Anterior cingulate cortex (tissue), 58 donors: ENCODE measurements at regions not wholly inside any gene's neighbourhood (a gene's known extent, or its start where the extent isn't known, plus 50 kb on each side); places are given as distances from the start of the nearest gene placed in this dataset.

ENCODE experiments used
- DNase-seq, 58 donors: peaks; one replicate each; lab custom pipeline; 2025; lab: John Stamatoyannopoulos, UW

- no peak for DNase-seq
These were observed 436.8 kb downstream of the BCL11B start for GRCh38 chr14:98835051-98835824.

DNA sequence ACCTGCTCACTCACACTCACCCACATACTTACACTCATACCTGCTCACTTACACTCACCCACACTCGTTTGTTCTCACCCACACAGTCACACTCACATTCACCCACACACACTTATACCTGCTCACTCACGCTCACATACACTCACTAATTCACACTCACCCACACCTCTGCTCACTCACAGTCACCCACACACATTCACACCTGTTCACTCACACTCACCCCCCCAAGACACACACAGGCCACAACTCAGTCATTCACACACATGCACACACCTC, 436.2 kb downstream of the BCL11B start:
- no peak for DNase-seq

- no peak for DNase-seq
These were observed 431.9 kb downstream of the BCL11B start for GRCh38 chr14:98840091-98840490.

DNA sequence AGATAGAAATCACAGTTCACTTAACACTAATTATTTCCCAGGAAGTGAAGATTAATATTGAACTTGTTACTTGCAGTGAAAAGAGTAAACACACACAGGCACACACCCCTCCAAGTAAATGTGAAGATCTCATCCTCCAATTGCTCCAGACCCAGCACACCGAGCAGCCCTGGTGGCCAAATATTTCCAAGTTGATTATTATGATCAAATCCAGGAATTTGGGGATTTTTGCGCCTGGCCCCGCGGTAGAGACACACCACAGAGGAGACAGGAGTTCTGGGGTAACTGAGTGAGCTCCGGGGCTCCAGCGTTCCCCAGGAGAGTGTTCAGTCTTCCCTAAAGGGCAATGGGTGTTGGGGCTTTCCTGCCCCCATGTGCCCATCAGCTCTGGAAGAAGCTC, 431.5 kb downstream of the BCL11B start:
- no peak for DNase-seq

- no peak for DNase-seq
These were observed 427.5 kb downstream of the BCL11B start for GRCh38 chr14:98844456-98844855.

DNA sequence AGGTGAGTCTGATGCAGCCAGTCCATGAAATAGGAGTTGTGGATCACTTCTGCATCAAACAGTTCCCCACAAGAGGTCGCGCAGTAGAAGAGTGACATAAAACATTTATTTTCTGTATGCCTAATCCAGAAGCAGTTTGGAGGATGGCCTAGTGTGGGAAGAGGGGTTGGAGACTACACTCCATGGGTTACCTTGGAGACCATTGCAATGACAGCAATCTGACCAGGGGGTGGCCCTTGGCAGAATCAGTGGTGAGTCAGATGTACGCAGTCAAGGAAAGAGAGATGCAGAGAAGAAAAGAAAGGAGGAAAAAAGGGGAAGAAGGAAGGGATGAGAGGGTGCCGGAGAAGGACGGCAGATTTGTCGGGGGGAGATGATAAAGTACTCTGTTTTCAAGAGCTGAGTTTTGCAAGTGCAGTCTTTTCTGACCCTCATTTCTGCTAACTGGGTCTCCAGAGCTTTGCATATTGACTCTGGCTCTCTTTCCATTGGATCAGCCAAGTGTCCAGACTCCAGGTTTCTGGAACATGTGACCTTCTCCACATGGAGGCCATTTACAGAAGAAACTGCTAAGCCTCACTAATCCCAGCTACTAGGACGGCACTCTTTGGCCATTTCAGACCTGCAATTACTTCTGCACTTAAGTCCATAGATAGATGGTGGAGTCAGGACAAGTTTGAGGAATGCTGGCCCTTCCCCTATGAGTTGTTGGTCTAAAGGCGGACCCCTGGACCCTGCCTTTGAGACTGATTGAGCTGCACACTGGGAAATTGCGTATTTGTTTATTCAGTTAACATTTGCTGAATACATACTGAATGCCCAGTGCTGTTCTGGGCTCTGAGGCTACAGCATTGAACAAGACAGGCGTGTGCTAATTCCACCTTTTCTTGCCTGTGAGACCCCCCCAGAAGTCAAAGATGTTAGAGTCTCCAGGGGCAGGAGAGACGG, 424.2 kb downstream of the BCL11B start:
- no peak for DNase-seq

- no peak for DNase-seq
These were observed 418.8 kb downstream of the BCL11B start for GRCh38 chr14:98853063-98853729.

DNA sequence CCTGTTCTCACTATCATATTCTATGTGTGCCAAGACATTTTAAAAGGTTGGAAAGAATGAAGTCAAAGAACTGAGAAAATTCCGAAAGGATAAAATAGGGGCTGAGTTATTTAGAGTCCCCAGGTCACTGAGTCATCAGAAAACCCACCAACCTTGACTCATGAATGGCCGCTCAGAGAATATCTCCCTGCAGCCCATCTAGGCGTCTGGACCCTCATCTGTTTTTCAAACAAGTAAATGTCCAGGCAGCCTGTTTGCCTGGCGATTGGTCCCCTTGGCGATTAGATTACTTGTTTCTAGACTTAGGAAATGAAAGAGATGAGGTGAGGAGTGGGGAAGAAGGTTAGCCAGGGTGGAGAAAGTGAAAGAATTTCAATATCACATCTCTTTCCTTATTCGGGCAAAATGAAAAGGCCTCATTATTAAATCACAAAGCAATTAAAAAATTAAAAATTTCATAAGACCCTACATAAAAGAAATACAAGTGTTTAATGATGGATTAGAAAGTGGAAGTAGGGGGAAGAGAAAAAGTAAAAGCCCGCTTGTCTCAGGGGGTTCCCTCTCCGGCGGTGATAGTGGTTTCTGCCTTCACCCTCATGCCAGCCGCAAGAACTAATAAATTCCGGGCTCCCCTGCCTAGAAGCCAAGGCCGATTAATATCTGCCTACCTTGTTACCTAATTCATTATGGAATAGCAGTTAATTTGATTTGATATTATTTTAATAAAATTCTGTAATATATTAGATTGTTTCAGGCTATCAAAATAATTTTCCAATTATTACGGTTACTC, 415.9 kb downstream of the BCL11B start:
- DNase-seq: no peak

DNA sequence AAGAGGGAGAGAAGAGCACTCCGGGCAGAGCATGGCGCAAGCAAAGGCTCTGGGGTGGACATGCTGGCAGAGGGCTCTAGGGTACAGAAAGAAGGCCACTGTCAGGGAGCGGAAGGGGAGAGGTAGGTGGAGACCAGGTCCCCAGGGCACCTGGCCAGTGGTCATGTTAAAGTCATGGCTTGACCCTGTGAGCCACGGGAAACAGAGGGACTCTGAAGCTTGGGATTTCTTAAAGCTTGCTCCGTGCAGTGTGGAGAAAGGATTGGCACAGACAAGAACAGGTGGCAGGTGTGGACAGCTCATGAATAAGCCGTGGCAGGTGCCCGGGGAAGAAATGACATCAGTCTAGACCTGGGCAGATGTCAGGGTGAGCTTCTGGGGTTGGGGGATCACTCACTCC, 413.8 kb downstream of the BCL11B start:
- DNase-seq: no peak

GRCh38 chr14:98858561-98858960, 413.4 kb downstream of the BCL11B start:
- no peak for DNase-seq

GRCh38 chr14:98859301-98859700, 412.7 kb downstream of the BCL11B start:
- no peak for DNase-seq

DNA sequence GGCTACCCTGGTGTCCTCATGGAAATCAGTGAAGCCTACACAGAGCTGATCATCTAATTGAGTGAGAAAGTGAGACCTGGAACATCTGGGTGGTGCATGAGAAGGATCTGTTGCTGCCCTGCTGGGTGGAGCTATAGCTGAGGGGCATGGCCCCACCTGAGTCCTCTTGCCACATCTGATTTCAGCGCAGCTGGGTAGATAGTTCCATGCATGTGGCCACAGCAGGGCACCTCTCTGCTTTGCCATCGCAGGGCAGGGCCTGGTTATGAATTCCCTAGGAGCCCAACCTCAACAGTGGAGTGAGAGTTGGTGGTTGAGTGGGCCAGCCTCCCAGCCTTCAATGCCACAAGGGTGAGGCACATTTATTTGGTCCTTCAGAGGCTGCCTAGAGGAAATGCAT, 407.8 kb downstream of the BCL11B start:
- no peak for DNase-seq

GRCh38 chr14:98867146-98867545, 404.9 kb downstream of the BCL11B start:
- no peak for DNase-seq

DNA sequence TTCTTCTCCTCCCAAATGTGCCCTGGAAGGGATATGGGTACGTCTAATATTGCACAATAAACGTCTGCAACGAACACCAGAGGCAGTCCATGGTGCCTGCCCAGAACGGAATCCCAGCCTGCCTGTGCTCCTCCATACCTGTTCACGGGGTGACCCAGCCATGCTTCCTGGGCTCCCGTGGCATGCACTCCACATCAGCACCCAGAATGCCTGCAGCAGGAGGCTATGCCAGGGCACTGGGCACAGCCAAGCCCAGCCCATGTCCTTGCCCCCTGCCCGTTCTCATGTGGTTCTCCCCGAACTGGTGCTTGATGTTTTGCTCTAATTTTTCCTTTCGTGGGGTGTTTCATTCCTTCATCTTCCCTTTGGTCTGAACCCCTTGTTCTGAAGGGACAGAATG, 404.3 kb downstream of the BCL11B start:
- DNase-seq: no peak

DNA sequence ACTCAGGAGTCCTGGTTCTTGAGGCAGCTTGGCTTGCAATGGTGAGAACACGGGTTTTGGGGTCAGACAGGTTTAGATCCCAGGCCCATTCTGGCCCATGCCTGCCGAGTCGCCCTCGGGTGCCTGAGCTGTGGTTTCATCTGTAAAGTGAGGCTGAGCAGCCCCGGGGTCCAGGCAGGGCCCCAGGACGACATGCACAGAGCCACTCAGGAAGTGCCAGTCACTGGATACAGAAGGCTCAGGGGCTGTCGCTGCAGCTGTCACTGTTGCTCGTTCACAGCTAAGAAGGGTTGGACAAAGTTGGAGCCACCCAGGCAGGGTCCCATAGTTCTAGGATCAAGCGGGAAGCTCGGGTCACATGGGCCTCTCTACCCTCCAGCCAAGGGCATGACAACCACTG, 403.1 kb downstream of the BCL11B start:
- DNase-seq: no peak

- DNase-seq: no peak
These were observed 400.2 kb downstream of the BCL11B start for GRCh38 chr14:98871796-98872195.

GRCh38 chr14:98877065-98877464, 394.9 kb downstream of the BCL11B start:
- DNase-seq: no peak

- DNase-seq: no peak
These were observed 393.7 kb downstream of the BCL11B start for GRCh38 chr14:98878282-98878681.

GRCh38 chr14:98886982-98887381, 385.0 kb downstream of the BCL11B start:
- no peak for DNase-seq

GRCh38 chr14:98888281-98888680, 383.7 kb downstream of the BCL11B start:
- DNase-seq: no peak
